Loucy (cell line): ENCODE measurements at regions not wholly inside any gene's neighbourhood (a gene's known extent, or its start where the extent isn't known, plus 50 kb on each side); places are given as distances from the start of the nearest gene placed in this dataset.

ENCODE experiments used
- CTCF ChIP-seq: fragments of 200-600 bp; sonication (generic); conservative IDR thresholded peaks from 2 replicates; pipeline ENCODE4 v1.5.1; 2014; ENCODE audit warnings: mild to moderate bottlenecking, antibody characterized with exemption, low read length
- EZH2phosphoT487 ChIP-seq: fragments of 200-600 bp; IDR thresholded peaks from 2 replicates; pipeline ENCODE4 v1.6.1; 2018; ENCODE audit warnings: antibody characterized with exemption, mild to moderate bottlenecking, moderate library complexity, borderline replicate concordance

GRCh38 chr6:105920071-105920470 is 166.1 kb upstream of the PRDM1 start:
- TF ChIP-seq CTCF (no peak), EZH2phosphoT487 (no peak)
